CD14-positive monocyte (primary cell): ENCODE measurements at regions not wholly inside any gene's neighbourhood (a gene's known extent, or its start where the extent isn't known, plus 50 kb on each side); places are given as distances from the start of the nearest gene placed in this dataset.

ENCODE experiments used
- DNase-seq, 3 donors: peaks; one replicate each; pipeline ENCODE4 v3.0.0-alpha.2; 2011 to 2022
- H2AFZ ChIP-seq: 2 replicates; pipeline ENCODE4 v1.6.0; 2012; ENCODE audit warnings: mild to moderate bottlenecking, low read depth, low read length, inconsistent platforms; ENCODE audit not compliant: insufficient read depth, poor library complexity, severe bottlenecking
- H3K27ac ChIP-seq, 2 donors: 1 replicate in 1 of 2; 2 replicates in 1 of 2; pipeline ENCODE4 v1.5.1; 2012 to 2013; ENCODE audit warnings: low read length in 2 of 2, control low read depth in 1 of 2, inconsistent platforms in 1 of 2, low read depth in 1 of 2, mild to moderate bottlenecking in 1 of 2
- H3K27me3 ChIP-seq, 2 donors: one replicate each; pipeline versions ENCODE4 v1.6.0 to v1.6.1; 2011 to 2013; ENCODE audit warnings: low read length in 2 of 2; ENCODE audit not compliant: control insufficient read depth in 2 of 2, insufficient read depth in 2 of 2
- H3K36me3 ChIP-seq, 2 donors: replicated peaks in 1 of 2; 1 replicate in 1 of 2; 2 replicates in 1 of 2; pipeline versions ENCODE4 v1.5.1 to v1.6.1; 2012 to 2013; ENCODE audit warnings: low read length in 2 of 2, control low read depth in 1 of 2, inconsistent platforms in 1 of 2, mild to moderate bottlenecking in 1 of 2; ENCODE audit not compliant: insufficient read depth in 2 of 2, control insufficient read depth in 1 of 2
- H3K4me1 ChIP-seq, 2 donors: 1 replicate in 1 of 2; 2 replicates in 1 of 2; pipeline versions ENCODE4 v1.5.1 to v1.6.1; 2012 to 2013; ENCODE audit warnings: low read length in 2 of 2, control low read depth in 1 of 2, inconsistent platforms in 1 of 2, mild to moderate bottlenecking in 1 of 2, moderate library complexity in 1 of 2; ENCODE audit not compliant: insufficient read depth in 2 of 2, control insufficient read depth in 1 of 2
- H3K4me2 ChIP-seq: replicated peaks from 2 replicates; pipeline ENCODE3; 2012; ENCODE audit warnings: low read length, moderate library complexity, mild to moderate bottlenecking; ENCODE audit not compliant: poor library complexity, severe bottlenecking; ENCODE audit errors: extremely low read depth
- H3K4me3 ChIP-seq, 3 experiments: fragments of 200-600 bp in 1 of 3; sonication (generic) in 1 of 3; replicated peaks in 1 of 3; 1 replicate in 2 of 3; 2 replicates in 1 of 3; pipeline ENCODE4 v1.5.1; 2011 to 2013; ENCODE audit warnings: low read length in 3 of 3, mild to moderate bottlenecking in 3 of 3, control low read depth in 2 of 3, low read depth in 2 of 3, inconsistent platforms in 1 of 3, moderate library complexity in 1 of 3
- H3K79me2 ChIP-seq: 2 replicates; pipeline ENCODE4 v1.6.0; 2012; ENCODE audit warnings: mild to moderate bottlenecking, control low read depth, inconsistent platforms, low read length, moderate library complexity; ENCODE audit not compliant: insufficient read depth
- H3K9ac ChIP-seq: 2 replicates; pipeline ENCODE4 v1.6.0; 2017; ENCODE audit warnings: low read length, mild to moderate bottlenecking; ENCODE audit not compliant: insufficient read depth, poor library complexity, severe bottlenecking
- H3K9me3 ChIP-seq, 2 donors: replicated peaks in 1 of 2; 1 replicate in 1 of 2; 2 replicates in 1 of 2; pipeline versions ENCODE4 v1.5.1 to v1.6.1; 2012 to 2013; ENCODE audit warnings: low read length in 2 of 2, control low read depth in 1 of 2; ENCODE audit not compliant: control insufficient read depth in 1 of 2, insufficient read depth in 1 of 2
- H4K20me1 ChIP-seq: 2 replicates; pipeline ENCODE4 v1.6.0; 2012; ENCODE audit warnings: mild to moderate bottlenecking, low read length, control low read depth, moderate library complexity; ENCODE audit not compliant: insufficient read depth
- H3K27ac Mint-ChIP-seq, 7 donors: one replicate each; pipeline ENCODE4 v1.8.0; 2020; ENCODE audit warnings: mild to moderate bottlenecking in 7 of 7, mixed read lengths in 7 of 7, moderate library complexity in 6 of 7, inconsistent platforms in 2 of 7
- H3K27me3 Mint-ChIP-seq, 3 donors: one replicate each; pipeline ENCODE4 v1.8.0; 2021 to 2022; ENCODE audit warnings: low read depth in 3 of 3, mild to moderate bottlenecking in 3 of 3, mixed read lengths in 3 of 3, moderate library complexity in 3 of 3, inconsistent platforms in 1 of 3
- H3K36me3 Mint-ChIP-seq, 2 donors: one replicate each; pipeline ENCODE4 v1.8.0; 2020; ENCODE audit warnings: mixed read lengths in 2 of 2, inconsistent platforms in 1 of 2, mild to moderate bottlenecking in 1 of 2
- H3K4me1 Mint-ChIP-seq: one replicate; pipeline ENCODE4 v1.8.0; 2020; ENCODE audit warnings: mild to moderate bottlenecking, mixed read lengths
- H3K4me3 Mint-ChIP-seq, 2 donors: one replicate each; pipeline ENCODE4 v1.8.0; 2020; ENCODE audit warnings: mild to moderate bottlenecking in 2 of 2, mixed read lengths in 2 of 2, moderate library complexity in 1 of 2
- H3K9me3 Mint-ChIP-seq, 7 donors: one replicate each; pipeline ENCODE4 v1.8.0; 2020 to 2022; ENCODE audit warnings: mixed read lengths in 7 of 7, mild to moderate bottlenecking in 6 of 7, moderate library complexity in 6 of 7, inconsistent platforms in 2 of 7
- WGBS: methylation state at CpG from one replicate; pipeline ENCODE4 v1.1.5; 2013; ENCODE audit warnings: missing lambda C conversion rate; ENCODE audit not compliant: insufficient coverage; 5-methylcytosine and 5-hydroxymethylcytosine counted together
- intact Hi-C, 2 donors: fragments of 100-400 bp; cut with micrococcal nuclease; formaldehyde crosslinking; loops; one replicate each; pipeline versions ENCODE4 v1.15.0 to v1.15.1; 2023
- TF ChIP-seq, protein P1 (sequence below): fragments of 200-600 bp; IDR thresholded peaks from one replicate; pipeline ENCODE4 v1.8.0; 2022; ENCODE audit warnings: antibody characterized with exemption, mild to moderate bottlenecking

- Histone ChIP-seq H3K4me3 (no peak overlapping the region), H3K9ac (no peak overlapping the region), H3K4me2 (no peak overlapping the region), H3K27ac (no peak overlapping the region), H2AFZ (no peak overlapping the region), H3K9me3 (no peaks in the 10 kb centered on the region), H3K4me1 (no peaks in the 10 kb centered on the region), H3K79me2 (no peaks in the 10 kb centered on the region), H3K27me3 (no peaks in the 10 kb centered on the region), H3K36me3 (no peaks in the 10 kb centered on the region), H4K20me1 (no peaks in the 10 kb centered on the region)
- Mint-ChIP-seq H3K4me1 (no peaks in the 10 kb centered on the region), H3K4me3 (no peak overlapping the region), H3K27me3 (no peaks in the 10 kb centered on the region), H3K27ac (no peak overlapping the region), H3K9me3 (peaks cover 0 to 5% (median 0%) of the 10 kb centered on the region in 7 donors), H3K36me3 (no peaks in the 10 kb centered on the region)
- intact Hi-C loops: no loop called here
- TF ChIP-seq, protein P1, sequence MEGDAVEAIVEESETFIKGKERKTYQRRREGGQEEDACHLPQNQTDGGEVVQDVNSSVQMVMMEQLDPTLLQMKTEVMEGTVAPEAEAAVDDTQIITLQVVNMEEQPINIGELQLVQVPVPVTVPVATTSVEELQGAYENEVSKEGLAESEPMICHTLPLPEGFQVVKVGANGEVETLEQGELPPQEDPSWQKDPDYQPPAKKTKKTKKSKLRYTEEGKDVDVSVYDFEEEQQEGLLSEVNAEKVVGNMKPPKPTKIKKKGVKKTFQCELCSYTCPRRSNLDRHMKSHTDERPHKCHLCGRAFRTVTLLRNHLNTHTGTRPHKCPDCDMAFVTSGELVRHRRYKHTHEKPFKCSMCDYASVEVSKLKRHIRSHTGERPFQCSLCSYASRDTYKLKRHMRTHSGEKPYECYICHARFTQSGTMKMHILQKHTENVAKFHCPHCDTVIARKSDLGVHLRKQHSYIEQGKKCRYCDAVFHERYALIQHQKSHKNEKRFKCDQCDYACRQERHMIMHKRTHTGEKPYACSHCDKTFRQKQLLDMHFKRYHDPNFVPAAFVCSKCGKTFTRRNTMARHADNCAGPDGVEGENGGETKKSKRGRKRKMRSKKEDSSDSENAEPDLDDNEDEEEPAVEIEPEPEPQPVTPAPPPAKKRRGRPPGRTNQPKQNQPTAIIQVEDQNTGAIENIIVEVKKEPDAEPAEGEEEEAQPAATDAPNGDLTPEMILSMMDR: no peak
- 96% methylated on average over 4 of the region's 6 CpGs for WGBS
- no peak for DNase-seq
These were observed 206.3 kb upstream of the VLDLR start for GRCh38 chr9:2415326-2415725.

GRCh38 chr9:2417730-2418129, 203.9 kb upstream of the VLDLR start:
- no peaks in the 10 kb centered on the region for H3K27me3 ChIP-seq

More at GRCh38 chr9:2417730-2418129, 203.9 kb upstream of the VLDLR start:
- Mint-ChIP-seq H3K36me3 (no peaks in the 10 kb centered on the region), H3K27me3 (peaks cover 0 to 4% (median under 1%) of the 10 kb centered on the region in 3 donors), H3K4me1 (no peaks in the 10 kb centered on the region), H3K4me3 (no peak overlapping the region), H3K27ac (peak overlapping the region in 1 of 7 donors; percentile 13), H3K9me3 (peaks cover 0 to 6% (median 1%) of the 10 kb centered on the region in 7 donors)
- intact Hi-C loops: no loop called here
- TF ChIP-seq, protein P1: no peak
- no peak overlapping the region for H2AFZ ChIP-seq
- H4K20me1 ChIP-seq: no peaks in the 10 kb centered on the region
- no peaks in the 10 kb centered on the region for H3K9me3 ChIP-seq
- no peak overlapping the region for H3K4me3 ChIP-seq
- H3K4me1 ChIP-seq: no peaks in the 10 kb centered on the region
- no peak overlapping the region for H3K9ac ChIP-seq
- WGBS: 78% methylated on average over 1 of the region's 4 CpGs
- H3K79me2 ChIP-seq: no peaks in the 10 kb centered on the region
- DNase-seq: no peak
- H3K36me3 ChIP-seq: no peaks in the 10 kb centered on the region
- no peak overlapping the region for H3K4me2 ChIP-seq
- no peak overlapping the region for H3K27ac ChIP-seq
